CD14-positive monocyte (primary cell): ENCODE measurements at regions not wholly inside any gene's neighbourhood (a gene's known extent, or its start where the extent isn't known, plus 50 kb on each side); places are given as distances from the start of the nearest gene placed in this dataset.

Experiments used
- DNase-seq, 3 donors: peaks; one replicate each; pipeline ENCODE4 v3.0.0-alpha.2; 2011 to 2022
- H2AFZ ChIP-seq: 2 replicates; pipeline ENCODE4 v1.6.0; 2012; ENCODE audit warnings: mild to moderate bottlenecking, low read depth, low read length, inconsistent platforms; ENCODE audit not compliant: insufficient read depth, poor library complexity, severe bottlenecking
- H3K27ac ChIP-seq, 2 donors: 1 replicate in 1 of 2; 2 replicates in 1 of 2; pipeline ENCODE4 v1.5.1; 2012 to 2013; ENCODE audit warnings: low read length in 2 of 2, control low read depth in 1 of 2, inconsistent platforms in 1 of 2, low read depth in 1 of 2, mild to moderate bottlenecking in 1 of 2
- H3K27me3 ChIP-seq, 2 donors: one replicate each; pipeline versions ENCODE4 v1.6.0 to v1.6.1; 2011 to 2013; ENCODE audit warnings: low read length in 2 of 2; ENCODE audit not compliant: control insufficient read depth in 2 of 2, insufficient read depth in 2 of 2
- H3K36me3 ChIP-seq, 2 donors: replicated peaks in 1 of 2; 1 replicate in 1 of 2; 2 replicates in 1 of 2; pipeline versions ENCODE4 v1.5.1 to v1.6.1; 2012 to 2013; ENCODE audit warnings: low read length in 2 of 2, control low read depth in 1 of 2, inconsistent platforms in 1 of 2, mild to moderate bottlenecking in 1 of 2; ENCODE audit not compliant: insufficient read depth in 2 of 2, control insufficient read depth in 1 of 2
- H3K4me1 ChIP-seq, 2 donors: 1 replicate in 1 of 2; 2 replicates in 1 of 2; pipeline versions ENCODE4 v1.5.1 to v1.6.1; 2012 to 2013; ENCODE audit warnings: low read length in 2 of 2, control low read depth in 1 of 2, inconsistent platforms in 1 of 2, mild to moderate bottlenecking in 1 of 2, moderate library complexity in 1 of 2; ENCODE audit not compliant: insufficient read depth in 2 of 2, control insufficient read depth in 1 of 2
- H3K4me2 ChIP-seq: replicated peaks from 2 replicates; pipeline ENCODE3; 2012; ENCODE audit warnings: low read length, moderate library complexity, mild to moderate bottlenecking; ENCODE audit not compliant: poor library complexity, severe bottlenecking; ENCODE audit errors: extremely low read depth
- H3K4me3 ChIP-seq, 3 experiments: fragments of 200-600 bp in 1 of 3; sonication (generic) in 1 of 3; replicated peaks in 1 of 3; 1 replicate in 2 of 3; 2 replicates in 1 of 3; pipeline ENCODE4 v1.5.1; 2011 to 2013; ENCODE audit warnings: low read length in 3 of 3, mild to moderate bottlenecking in 3 of 3, control low read depth in 2 of 3, low read depth in 2 of 3, inconsistent platforms in 1 of 3, moderate library complexity in 1 of 3
- H3K79me2 ChIP-seq: 2 replicates; pipeline ENCODE4 v1.6.0; 2012; ENCODE audit warnings: mild to moderate bottlenecking, control low read depth, inconsistent platforms, low read length, moderate library complexity; ENCODE audit not compliant: insufficient read depth
- H3K9ac ChIP-seq: 2 replicates; pipeline ENCODE4 v1.6.0; 2017; ENCODE audit warnings: low read length, mild to moderate bottlenecking; ENCODE audit not compliant: insufficient read depth, poor library complexity, severe bottlenecking
- H3K9me3 ChIP-seq, 2 donors: replicated peaks in 1 of 2; 1 replicate in 1 of 2; 2 replicates in 1 of 2; pipeline versions ENCODE4 v1.5.1 to v1.6.1; 2012 to 2013; ENCODE audit warnings: low read length in 2 of 2, control low read depth in 1 of 2; ENCODE audit not compliant: control insufficient read depth in 1 of 2, insufficient read depth in 1 of 2
- H4K20me1 ChIP-seq: 2 replicates; pipeline ENCODE4 v1.6.0; 2012; ENCODE audit warnings: mild to moderate bottlenecking, low read length, control low read depth, moderate library complexity; ENCODE audit not compliant: insufficient read depth
- H3K27ac Mint-ChIP-seq, 7 donors: one replicate each; pipeline ENCODE4 v1.8.0; 2020; ENCODE audit warnings: mild to moderate bottlenecking in 7 of 7, mixed read lengths in 7 of 7, moderate library complexity in 6 of 7, inconsistent platforms in 2 of 7
- H3K27me3 Mint-ChIP-seq, 3 donors: one replicate each; pipeline ENCODE4 v1.8.0; 2021 to 2022; ENCODE audit warnings: low read depth in 3 of 3, mild to moderate bottlenecking in 3 of 3, mixed read lengths in 3 of 3, moderate library complexity in 3 of 3, inconsistent platforms in 1 of 3
- H3K36me3 Mint-ChIP-seq, 2 donors: one replicate each; pipeline ENCODE4 v1.8.0; 2020; ENCODE audit warnings: mixed read lengths in 2 of 2, inconsistent platforms in 1 of 2, mild to moderate bottlenecking in 1 of 2
- H3K4me1 Mint-ChIP-seq: one replicate; pipeline ENCODE4 v1.8.0; 2020; ENCODE audit warnings: mild to moderate bottlenecking, mixed read lengths
- H3K4me3 Mint-ChIP-seq, 2 donors: one replicate each; pipeline ENCODE4 v1.8.0; 2020; ENCODE audit warnings: mild to moderate bottlenecking in 2 of 2, mixed read lengths in 2 of 2, moderate library complexity in 1 of 2
- H3K9me3 Mint-ChIP-seq, 7 donors: one replicate each; pipeline ENCODE4 v1.8.0; 2020 to 2022; ENCODE audit warnings: mixed read lengths in 7 of 7, mild to moderate bottlenecking in 6 of 7, moderate library complexity in 6 of 7, inconsistent platforms in 2 of 7
- CTCF ChIP-seq: fragments of 200-600 bp; IDR thresholded peaks from one replicate; pipeline ENCODE4 v1.8.0; 2022; ENCODE audit warnings: antibody characterized with exemption, mild to moderate bottlenecking
- WGBS: methylation state at CpG from one replicate; pipeline ENCODE4 v1.1.5; 2013; ENCODE audit warnings: missing lambda C conversion rate; ENCODE audit not compliant: insufficient coverage; 5-methylcytosine and 5-hydroxymethylcytosine counted together
- intact Hi-C, 2 donors: fragments of 100-400 bp; cut with micrococcal nuclease; formaldehyde crosslinking; loops; one replicate each; pipeline versions ENCODE4 v1.15.0 to v1.15.1; 2023

- DNase-seq, result no peak
Measured at GRCh38 chr5:155833287-155833686, 493.7 kb upstream of the SGCD start.

GRCh38 chr5:155834271-155834975, 492.5 kb upstream of the SGCD start:
- H2AFZ ChIP-seq, result no peak overlapping the region
- no peak overlapping the region for H3K4me2 ChIP-seq
- H3K9ac ChIP-seq, result no peak overlapping the region
- no peak overlapping the region for H3K4me3 ChIP-seq
- no peaks in the 10 kb centered on the region for H3K9me3 ChIP-seq
- H3K4me1 ChIP-seq, result no peaks in the 10 kb centered on the region
- H3K27me3 Mint-ChIP-seq, result peaks cover 0 to 1% (median 0%) of the 10 kb centered on the region in 3 donors
- H3K36me3 ChIP-seq, result no peaks in the 10 kb centered on the region
- no peak for DNase-seq
- intact Hi-C loops, result loop anchor here in 1 of 2 donors (5.0 kb wide), 1 partner anchor 1358 kb away; no protein-coding TSS in a partner anchor
- peaks cover 0 to 4% (median 1%) of the 10 kb centered on the region in 7 donors for H3K9me3 Mint-ChIP-seq
- no peaks in the 10 kb centered on the region for H4K20me1 ChIP-seq
- no peak overlapping the region for H3K4me3 Mint-ChIP-seq
- no peak overlapping the region for H3K27ac Mint-ChIP-seq
- H3K27me3 ChIP-seq, result no peaks in the 10 kb centered on the region
- no peaks in the 10 kb centered on the region for H3K36me3 Mint-ChIP-seq
- WGBS, result no CpG with 5 or more reads among the region's 9 CpGs
- no peaks in the 10 kb centered on the region for H3K4me1 Mint-ChIP-seq
- no peaks in the 10 kb centered on the region for H3K79me2 ChIP-seq
- no peak overlapping the region for H3K27ac ChIP-seq
- TF ChIP-seq CTCF, result no peak

More at GRCh38 chr5:155833287-155833686, 493.7 kb upstream of the SGCD start:
- Histone ChIP-seq H3K9ac (no peak overlapping the region), H3K27me3 (no peaks in the 10 kb centered on the region), H3K79me2 (no peaks in the 10 kb centered on the region), H3K36me3 (no peaks in the 10 kb centered on the region), H4K20me1 (no peaks in the 10 kb centered on the region), H3K4me1 (no peaks in the 10 kb centered on the region), H3K4me3 (no peak overlapping the region), H3K4me2 (no peak overlapping the region), H2AFZ (no peak overlapping the region), H3K9me3 (no peaks in the 10 kb centered on the region), H3K27ac (no peak overlapping the region)
- Mint-ChIP-seq H3K27ac (no peak overlapping the region), H3K4me3 (no peak overlapping the region), H3K9me3 (peaks cover 0 to 4% (median 0%) of the 10 kb centered on the region in 7 donors), H3K36me3 (no peaks in the 10 kb centered on the region), H3K4me1 (no peaks in the 10 kb centered on the region), H3K27me3 (peaks cover 0 to 1% (median 0%) of the 10 kb centered on the region in 3 donors)
- 100% methylated on average over 1 of the region's 1 CpG for WGBS
- no peak for TF ChIP-seq CTCF
- intact Hi-C loops, result loop anchor here in 1 of 2 donors (5.0 kb wide), 1 partner anchor 1359 kb away; no protein-coding TSS in a partner anchor
